ENCODE measurements at regions not wholly inside any gene's neighbourhood (a gene's known extent, or its start where the extent isn't known, plus 50 kb on each side); places are given as distances from the start of the nearest gene placed in this dataset.

- TF ChIP-seq POLR2A (IDR thresholded peaks at IDR 0.05) (no peak), CTCF (IDR thresholded peaks at IDR 0.05) (no peak)
These were observed 118.2 kb upstream of the OTOS start for GRCh38 chr2:240258685-240259084.
